Fibroblast of lung (primary cell): ENCODE measurements at regions not wholly inside any gene's neighbourhood (a gene's known extent, or its start where the extent isn't known, plus 50 kb on each side); places are given as distances from the start of the nearest gene placed in this dataset.

Source experiments
- CTCF ChIP-seq, 2 donors: IDR thresholded peaks in 1 of 2; conservative IDR thresholded peaks in 1 of 2; 1 replicate in 1 of 2; 2 replicates in 1 of 2; pipeline ENCODE4 v1.5.1; 2011 to 2012; ENCODE audit warnings: low read length in 2 of 2, control low read depth in 1 of 2, inconsistent platforms in 1 of 2, low read depth in 1 of 2, mild to moderate bottlenecking in 1 of 2
- EZH2 ChIP-seq: IDR thresholded peaks from 2 replicates; pipeline ENCODE4 v1.5.1; 2012; ENCODE audit warnings: low read length, control low read depth, mild to moderate bottlenecking; ENCODE audit errors: missing control alignments

GRCh38 chr3:113075588-113075987 is 84.8 kb downstream of the GTPBP8 start:
- TF ChIP-seq CTCF (conservative IDR thresholded peaks at IDR 0.05 in 1 of 2, IDR thresholded peaks at IDR 0.05 in 1 of 2; ENCODE audit: low read depth in 1 of 2, low read length in 2 of 2) (no peak), EZH2 (no peak)
